ENCODE measurements at regions not wholly inside any gene's neighbourhood (a gene's known extent, or its start where the extent isn't known, plus 50 kb on each side); places are given as distances from the start of the nearest gene placed in this dataset.

GRCh38 chr2:126796931-126797621 is 101.6 kb upstream of the TEX51 start:
- no peak for DNase-seq

- DNase-seq, result no peak
Measured at GRCh38 chr2:126797622-126798275, 100.9 kb upstream of the TEX51 start.

GRCh38 chr2:126798276-126799140 is 100.2 kb upstream of the TEX51 start:
- DNase-seq, result no peak

- DNase-seq, result no peak
Measured at GRCh38 chr2:126799301-126799700, 99.4 kb upstream of the TEX51 start.

GRCh38 chr2:126801473-126801872 is 97.2 kb upstream of the TEX51 start:
- DNase-seq, result no peak

- no peak for DNase-seq
Measured at GRCh38 chr2:126802316-126802715, 96.4 kb upstream of the TEX51 start.

- DNase-seq, result no peak
Measured at GRCh38 chr2:126802774-126803433, 95.8 kb upstream of the TEX51 start.

- no peak for DNase-seq
Measured at GRCh38 chr2:126803434-126803775, 95.3 kb upstream of the TEX51 start.

GRCh38 chr2:126804347-126804746 is 94.3 kb upstream of the TEX51 start:
- DNase-seq, result no peak

- no peak for DNase-seq
Measured at GRCh38 chr2:126808929-126809328, 89.8 kb upstream of the TEX51 start.

GRCh38 chr2:126809340-126809739 is 89.3 kb upstream of the TEX51 start:
- no peak for DNase-seq

GRCh38 chr2:126810001-126810400 is 88.7 kb upstream of the TEX51 start:
- DNase-seq, result no peak

GRCh38 chr2:126811101-126811500 is 87.6 kb upstream of the TEX51 start:
- DNase-seq, result no peak

- no peak for DNase-seq
Measured at GRCh38 chr2:126817172-126817571, 81.5 kb upstream of the TEX51 start.

GRCh38 chr2:126822115-126822514 is 76.6 kb upstream of the TEX51 start:
- no peak for DNase-seq

GRCh38 chr2:126822921-126823320 is 75.8 kb upstream of the TEX51 start:
- DNase-seq, result no peak

- DNase-seq, result no peak
Measured at GRCh38 chr2:126823951-126824350, 74.7 kb upstream of the TEX51 start.

- DNase-seq, result no peak
Measured at GRCh38 chr2:126824663-126825062, 74.0 kb upstream of the TEX51 start.

- no peak for DNase-seq
Measured at GRCh38 chr2:126825316-126825715, 73.4 kb upstream of the TEX51 start.

- DNase-seq, result no peak
Measured at GRCh38 chr2:126826491-126826890, 72.2 kb upstream of the TEX51 start.

GRCh38 chr2:126827371-126827770 is 71.3 kb upstream of the TEX51 start:
- no peak for DNase-seq

- DNase-seq, result no peak
Measured at GRCh38 chr2:126828051-126828450, 70.6 kb upstream of the TEX51 start.

GRCh38 chr2:126828491-126828890 is 70.2 kb upstream of the TEX51 start:
- DNase-seq, result no peak
